GM18499 (cell line): ENCODE measurements at regions not wholly inside any gene's neighbourhood (a gene's known extent, or its start where the extent isn't known, plus 50 kb on each side); places are given as distances from the start of the nearest gene placed in this dataset.

Experiments
- ATAC-seq: cut with Tn5 transposase; IDR thresholded peaks from one replicate; pipeline ENCODE4 v1.9.1; 2021; ENCODE audit warnings: moderate number of reproducible peaks; ENCODE audit not compliant: insufficient read depth, unreplicated experiment

DNA sequence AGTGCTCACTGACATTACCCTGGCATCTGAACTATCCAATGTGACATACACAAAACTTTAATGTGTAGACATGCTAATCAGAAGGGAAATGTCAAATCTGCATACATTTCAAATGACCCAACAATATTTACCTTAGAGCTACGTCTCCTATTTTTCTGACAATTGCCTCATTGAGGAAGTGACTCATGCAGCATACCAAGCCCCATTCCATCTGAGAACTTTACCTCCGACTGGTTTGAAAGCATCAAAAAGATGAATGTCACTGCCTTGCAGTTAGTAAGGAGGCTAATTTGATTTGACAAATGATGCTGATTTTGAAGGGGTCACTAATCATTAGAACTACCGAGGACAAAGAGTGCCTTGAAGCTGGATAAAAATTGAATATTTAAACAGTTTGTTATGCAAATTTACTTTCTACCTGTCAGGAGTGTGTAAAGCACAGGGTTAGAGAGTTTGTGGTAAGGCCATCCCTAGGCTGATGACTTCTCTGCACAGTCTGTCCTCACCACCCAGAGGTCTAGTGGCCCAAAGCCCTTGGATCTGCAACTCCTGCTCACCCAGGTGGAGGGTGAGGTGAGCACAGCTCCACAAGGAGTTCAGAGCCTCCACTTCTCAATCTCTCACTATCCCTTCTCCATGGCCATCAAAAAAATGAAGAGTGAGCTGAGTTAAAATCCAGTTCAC lies 500.3 kb upstream of the C1orf87 start:
- ATAC-seq: no peak

DNA sequence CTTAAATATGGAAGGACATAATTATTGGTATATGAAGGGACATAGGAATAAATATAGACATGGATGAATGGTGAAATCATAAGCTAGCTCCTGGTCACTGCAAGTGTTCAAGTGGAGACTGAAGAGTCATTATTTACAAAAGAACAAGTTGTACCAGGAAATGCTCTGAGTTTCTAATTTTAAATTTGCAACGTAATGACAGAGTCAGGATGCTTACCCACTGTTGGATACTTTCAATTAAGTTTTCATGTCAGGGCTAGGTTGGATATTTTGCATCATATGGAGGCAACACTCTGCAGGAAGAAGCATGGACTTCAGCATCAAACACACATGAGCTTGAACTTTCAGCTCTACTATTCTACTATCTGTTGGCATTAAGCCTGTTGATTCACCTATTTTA lies 499.6 kb upstream of the C1orf87 start:
- ATAC-seq: no peak

DNA sequence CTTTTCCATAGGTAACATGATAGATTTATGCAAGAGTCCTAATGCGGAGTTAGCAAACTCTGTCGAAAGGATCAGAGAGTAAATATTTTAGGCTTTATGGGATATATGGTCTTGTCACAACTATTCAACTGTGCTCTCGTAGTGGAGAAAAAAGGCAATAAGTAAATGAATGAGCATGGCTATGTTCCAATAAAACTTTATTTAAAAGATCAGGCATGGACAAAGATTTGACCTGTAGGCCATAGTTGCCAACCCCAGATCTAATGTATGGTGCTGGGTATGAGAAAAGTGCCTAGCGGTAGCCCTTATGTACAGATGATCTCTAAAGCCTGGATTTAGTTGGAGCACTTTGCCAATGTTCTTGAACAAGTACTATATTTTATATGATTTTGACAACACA lies 498.8 kb upstream of the C1orf87 start:
- ATAC-seq: no peak

DNA sequence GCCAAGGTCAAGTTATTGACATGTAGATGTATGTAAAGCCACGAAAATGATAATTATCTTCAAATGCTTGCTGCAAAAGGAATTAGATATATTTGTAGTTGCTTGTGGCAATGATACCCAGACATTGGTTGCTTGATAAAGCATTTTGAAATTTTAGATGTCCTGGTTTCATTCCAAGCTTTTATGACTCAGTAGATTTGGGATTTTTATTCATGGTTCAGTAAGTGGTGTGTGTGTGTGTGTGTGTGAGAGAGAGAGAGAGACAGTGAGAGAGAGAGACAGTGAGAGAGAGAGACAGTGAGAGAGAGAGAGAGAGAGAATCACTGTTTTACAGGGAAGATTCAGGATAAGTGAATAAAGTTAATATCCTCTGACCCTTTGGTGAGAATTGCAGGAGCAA lies 498.2 kb upstream of the C1orf87 start:
- no peak for ATAC-seq

DNA sequence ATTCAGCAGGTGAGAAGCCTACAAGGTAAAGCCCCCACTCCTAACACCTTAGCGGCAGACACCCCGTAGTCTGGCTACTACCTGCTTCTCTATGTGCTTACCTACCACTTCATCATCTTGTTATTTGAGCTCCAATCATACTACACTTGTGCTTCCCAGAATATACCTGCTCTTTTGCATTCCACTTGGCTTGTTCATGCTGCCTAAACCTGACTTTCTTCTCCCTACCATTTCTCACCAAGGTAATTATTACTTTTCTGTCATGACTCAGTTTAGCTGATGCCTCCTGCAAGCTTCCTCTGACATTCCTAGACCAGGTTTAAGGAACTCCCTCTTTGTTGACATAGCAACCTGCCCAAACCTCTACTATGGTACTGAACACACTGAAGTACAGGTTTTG lies 495.6 kb upstream of the C1orf87 start:
- no peak for ATAC-seq

DNA sequence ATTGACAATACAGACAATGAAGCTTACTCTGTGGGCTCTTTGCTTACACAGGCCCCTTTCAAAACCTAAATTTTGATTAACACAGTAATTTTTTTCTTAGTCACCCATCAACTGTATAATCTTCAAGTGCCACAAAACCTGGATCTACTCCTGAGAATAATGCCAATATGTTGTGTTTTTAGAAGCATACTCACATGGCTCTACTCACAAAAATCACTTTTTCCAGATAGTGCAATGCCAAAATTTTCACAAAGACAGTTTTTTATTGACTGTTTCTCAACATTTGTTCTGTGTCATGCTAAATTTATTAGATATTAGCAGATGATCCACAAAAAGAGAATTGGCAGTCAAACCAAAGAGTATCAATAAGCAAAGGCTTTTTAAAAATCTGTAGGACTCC lies 493.7 kb upstream of the C1orf87 start:
- no peak for ATAC-seq

DNA sequence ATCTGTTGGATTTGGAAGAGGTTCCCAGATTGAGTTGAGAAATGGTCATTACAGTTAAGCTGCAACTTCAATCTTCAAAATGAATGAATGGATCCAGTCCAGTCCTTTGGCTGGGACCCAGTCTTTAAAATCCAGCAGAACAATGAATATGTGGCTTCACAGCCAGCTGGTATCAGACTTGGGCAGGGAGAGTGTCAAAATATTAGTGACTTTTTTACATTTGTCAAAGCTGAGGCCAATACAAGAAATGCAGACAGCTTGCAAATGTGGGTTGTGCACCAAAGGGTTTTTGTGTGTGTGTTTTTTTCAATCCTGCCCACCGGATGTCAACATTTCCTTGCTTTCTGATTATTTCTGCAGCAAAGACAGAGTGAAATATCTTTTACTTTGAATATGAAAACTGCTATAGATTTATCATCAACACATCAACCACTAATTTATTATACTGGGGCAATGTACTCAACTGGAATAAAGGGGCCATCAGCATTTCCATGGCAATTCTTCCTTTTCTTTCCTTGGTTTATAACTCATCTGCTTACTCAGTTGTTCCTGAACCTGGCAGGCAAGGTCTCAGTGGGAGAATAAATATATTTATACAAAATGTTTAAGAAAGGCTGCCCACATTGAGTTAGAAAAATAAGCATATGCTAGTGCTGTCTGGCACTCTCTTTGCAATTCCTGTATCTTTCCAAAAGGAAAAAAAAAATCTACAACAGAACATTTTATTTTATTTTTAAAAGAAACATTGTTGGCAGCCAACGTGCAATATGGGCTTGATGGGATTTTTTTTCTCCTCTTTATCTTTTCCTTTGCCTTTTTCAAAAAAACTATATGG lies 491.6 kb upstream of the C1orf87 start:
- no peak for ATAC-seq

DNA sequence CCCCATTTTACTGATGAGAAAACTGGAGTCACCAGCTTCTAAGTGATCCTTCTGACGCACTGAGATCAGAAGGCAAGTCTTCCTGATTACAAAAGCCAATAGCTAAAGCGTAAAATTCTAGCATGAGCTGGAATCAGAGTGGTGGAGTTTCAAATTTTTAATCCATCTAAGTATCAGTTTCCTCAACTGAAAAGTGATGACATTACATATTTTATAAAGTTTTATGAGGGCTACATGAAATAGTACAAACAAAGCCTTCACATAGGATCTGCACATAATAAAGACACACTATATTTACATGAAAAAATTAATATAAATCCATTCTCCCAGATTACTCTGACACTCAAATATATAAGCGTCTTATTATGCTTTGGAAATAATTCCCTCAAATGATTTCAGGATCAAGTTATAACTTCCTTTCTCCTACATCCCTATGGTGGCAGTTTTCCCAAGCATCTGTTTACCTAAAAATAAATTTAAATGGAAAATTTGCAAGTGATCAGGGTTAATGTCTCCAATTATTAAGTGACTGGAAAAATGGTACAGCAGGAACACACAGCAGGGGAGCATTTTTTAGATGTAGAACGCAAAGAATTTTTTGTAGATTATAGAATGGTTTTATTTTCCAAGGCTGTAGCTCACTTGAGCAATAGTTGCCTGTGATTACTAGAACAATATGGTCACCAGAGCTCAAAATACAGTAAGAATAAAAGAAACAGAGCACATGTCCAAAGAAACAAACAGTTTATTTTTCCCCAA lies 490.4 kb upstream of the C1orf87 start:
- ATAC-seq: no peak

DNA sequence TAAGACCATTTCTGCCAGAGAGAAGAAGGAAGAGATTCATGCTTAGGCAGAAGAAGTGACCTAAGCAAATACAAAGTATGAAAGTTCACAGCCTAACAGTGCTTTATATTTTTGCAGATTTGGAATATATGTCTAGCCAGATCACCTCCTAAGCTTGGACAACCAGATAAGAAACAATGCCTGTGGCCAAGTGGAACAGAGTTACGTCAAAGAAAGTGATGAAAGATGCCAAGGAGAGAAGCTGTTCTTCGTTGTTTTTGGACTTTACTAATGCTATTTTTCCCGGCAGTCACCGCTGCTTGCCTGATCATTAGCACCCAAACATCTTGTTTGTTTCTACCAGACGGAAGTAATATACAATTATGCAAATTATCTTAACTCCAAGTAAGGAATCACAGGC lies 489.2 kb upstream of the C1orf87 start:
- no peak for ATAC-seq

DNA sequence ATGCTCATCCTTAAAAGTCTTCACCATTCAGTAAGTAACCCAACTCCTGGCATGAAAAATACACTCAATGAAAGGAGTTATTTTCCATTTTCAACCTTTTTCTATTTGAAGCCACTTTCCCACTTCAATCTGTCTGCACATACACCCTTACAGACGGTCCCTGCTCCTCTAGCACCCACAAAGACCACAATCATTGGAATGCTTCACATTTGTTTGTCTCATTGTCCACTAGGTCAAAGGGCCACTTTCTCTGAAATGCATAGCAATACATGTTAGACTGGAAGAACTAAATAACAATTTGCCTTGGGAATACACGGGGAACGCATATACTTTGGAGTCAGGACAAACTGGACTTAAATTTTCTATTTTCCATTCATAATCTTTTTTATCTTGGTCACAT lies 487.1 kb upstream of the C1orf87 start:
- ATAC-seq: no peak

DNA sequence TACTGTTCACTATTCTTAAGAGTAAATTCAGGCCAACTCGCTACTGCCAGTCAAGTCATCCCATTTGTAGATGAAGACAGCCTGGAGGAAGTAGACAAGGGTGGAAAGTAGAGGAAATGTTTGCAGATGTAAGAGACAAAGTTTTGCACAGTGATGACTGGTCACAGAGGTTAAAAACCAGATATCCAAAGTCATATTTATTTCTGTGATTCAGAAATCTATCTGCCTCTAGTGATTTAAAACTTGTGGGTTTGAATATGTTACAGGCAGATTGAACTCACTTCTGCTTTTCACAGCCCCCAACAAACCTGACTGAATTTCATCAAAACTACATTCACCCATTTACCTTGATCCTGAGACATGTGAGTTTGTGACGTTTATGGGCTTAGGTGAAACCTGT lies 484.7 kb upstream of the C1orf87 start:
- ATAC-seq: no peak

DNA sequence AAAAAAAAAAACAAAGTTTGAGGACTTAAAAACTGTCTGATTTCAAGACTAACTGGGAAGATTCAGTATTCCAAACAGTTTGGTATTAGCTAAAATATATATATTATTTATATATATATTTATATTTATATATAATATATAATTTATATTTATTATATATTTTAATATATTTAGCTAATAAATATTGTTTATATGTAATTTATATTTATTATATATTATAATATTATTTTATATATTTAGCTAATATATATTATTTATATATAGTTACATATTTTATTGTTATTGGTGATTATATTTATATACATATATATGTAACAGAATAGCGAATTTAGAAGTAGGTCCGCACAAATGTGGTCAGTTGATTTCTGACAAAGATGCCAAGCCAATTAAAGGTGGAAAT lies 480.2 kb upstream of the C1orf87 start:
- no peak for ATAC-seq

DNA sequence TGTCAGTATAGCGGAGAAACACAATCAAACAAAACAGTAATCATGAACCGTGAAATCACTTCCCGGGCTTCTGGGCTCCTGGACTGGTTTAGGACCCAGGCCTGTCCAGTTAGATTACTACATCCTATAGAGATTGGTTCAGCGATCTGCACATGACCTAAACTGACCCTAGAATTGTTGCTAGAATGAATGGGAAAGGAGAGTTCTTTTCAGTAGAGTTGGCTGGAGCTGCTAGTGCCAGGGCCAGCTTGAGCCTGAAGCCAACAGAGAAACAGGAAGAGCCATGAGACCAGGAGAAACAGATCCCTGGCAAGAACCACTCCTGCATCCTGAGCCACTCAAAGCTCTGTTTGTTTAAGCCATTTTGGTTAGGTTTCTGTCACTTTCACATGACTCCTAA lies 474.3 kb upstream of the C1orf87 start:
- ATAC-seq: no peak

DNA sequence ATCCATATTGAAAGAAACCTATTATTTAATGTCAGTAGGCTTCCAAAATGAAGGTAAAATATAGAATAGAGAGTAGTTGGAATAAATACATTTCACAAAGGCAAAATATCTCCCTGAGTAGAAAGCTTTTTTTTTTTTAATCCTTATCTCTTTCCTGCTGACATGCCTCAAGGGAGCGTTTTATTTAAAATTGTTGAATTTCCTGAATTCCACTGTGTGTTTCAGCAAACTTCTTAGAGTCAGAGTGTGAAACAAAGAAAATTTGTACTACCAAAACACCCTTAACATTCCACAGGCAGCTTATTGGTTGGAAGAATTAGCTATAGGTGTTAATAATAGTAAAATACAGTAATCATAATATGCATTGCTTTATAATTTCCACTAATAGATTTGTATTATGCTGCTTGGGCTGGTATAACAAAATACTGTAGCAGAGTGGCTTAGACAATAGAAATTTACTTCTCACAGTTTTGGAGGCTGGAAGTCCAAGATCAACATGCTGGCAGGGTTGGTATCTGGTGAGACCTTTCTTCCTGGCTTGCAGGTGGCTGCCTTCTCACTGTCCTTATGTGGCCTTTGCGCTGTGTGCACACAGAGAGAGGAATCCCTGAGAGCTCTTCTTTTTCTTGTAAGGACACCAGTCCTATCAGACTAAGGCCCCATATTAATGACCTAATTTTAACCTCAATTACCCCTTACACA lies 468.4 kb upstream of the C1orf87 start:
- no peak for ATAC-seq

DNA sequence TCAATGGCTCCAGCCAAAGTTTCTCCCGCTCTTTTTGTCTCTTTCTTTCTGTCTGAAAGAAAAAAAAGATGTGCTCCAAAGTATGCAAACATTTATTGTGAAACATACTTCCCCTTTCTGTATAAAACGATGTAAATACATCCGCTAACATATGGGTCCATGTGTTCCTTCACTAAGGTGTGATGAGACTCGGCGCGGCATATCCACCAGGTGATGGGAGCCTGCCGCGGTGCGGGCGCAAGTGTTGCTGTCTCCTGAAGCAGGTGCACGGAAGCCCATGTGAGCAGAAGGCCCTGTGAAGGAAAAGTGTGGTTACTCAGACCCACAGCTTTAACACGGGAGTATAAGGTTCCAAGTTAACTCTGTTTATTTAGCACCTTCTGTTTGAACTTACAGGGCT lies 466.6 kb upstream of the C1orf87 start:
- no peak for ATAC-seq

DNA sequence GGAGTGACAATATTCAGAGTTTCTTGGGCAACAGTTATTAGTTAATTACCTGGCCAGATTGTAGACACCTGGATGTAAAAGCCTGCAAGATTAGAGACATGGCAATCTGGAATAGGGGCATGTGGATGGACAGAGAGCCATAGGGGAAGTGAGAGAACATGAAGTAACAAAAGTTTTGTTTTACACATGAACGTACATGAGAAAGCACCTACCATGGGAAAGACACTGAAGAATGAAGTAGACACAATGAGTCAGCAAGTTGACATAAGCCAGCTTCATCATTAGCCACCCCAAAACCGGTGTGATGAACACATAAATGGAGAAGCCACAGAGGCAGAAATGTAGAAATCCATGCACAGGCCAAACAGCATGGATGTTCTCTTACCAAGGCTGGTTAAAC lies 462.1 kb upstream of the C1orf87 start:
- ATAC-seq: no peak

DNA sequence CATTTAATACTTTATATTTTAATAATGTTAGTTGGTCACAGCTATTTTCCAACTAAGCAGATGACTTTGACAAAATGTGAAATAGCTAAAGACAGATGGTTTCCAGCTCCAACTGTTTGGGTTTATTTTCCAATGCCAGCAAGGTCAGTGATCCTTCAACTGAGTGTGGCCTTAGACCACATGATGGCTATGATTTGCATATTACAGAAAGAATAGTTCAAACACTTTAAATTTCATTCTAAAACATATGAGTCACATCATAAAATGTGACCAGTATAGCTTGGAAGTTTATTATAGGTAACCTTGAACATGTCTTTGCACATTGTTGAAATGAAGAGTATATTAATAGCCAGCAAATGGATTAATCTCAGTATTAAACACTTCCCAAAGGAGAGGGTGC lies 454.0 kb upstream of the C1orf87 start:
- no peak for ATAC-seq

DNA sequence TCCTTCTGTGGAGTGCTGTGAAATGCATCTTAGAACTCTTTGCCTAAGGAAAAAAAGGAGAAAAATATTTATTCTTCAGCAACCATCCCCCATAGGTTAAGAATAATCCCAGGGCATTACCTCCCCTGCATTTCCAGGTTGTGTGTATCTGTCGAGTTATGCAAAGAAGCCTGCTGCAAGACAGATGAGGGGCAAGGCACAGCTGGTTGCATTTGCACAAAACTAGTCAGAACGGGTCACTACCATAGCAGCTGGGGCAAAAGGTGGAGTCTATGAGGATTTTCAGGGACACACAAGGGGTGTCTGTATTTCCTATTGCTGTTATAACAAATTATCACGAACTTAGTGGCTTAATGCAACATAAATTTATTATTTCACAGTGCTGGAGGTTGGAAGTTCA lies 443.4 kb upstream of the C1orf87 start:
- ATAC-seq: no peak

DNA sequence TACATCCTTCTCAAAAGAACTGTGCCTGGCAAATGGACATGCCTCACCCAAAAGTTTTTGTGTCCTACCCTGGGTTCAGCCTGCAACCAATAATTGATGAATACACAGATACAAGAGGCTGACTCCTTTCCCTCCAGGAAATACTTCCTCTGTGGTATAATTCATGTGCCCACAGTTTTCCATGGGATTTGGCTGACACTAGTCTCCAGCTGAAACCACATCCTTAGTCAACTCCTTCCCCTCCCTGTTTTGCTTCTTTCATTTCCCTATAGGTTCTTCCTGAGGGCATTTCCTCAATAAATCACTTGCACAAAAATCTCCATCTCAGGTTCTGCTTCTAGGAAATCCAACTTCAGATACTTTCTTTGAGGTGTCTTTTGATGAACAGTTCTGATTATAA lies 436.6 kb upstream of the C1orf87 start:
- ATAC-seq: no peak

DNA sequence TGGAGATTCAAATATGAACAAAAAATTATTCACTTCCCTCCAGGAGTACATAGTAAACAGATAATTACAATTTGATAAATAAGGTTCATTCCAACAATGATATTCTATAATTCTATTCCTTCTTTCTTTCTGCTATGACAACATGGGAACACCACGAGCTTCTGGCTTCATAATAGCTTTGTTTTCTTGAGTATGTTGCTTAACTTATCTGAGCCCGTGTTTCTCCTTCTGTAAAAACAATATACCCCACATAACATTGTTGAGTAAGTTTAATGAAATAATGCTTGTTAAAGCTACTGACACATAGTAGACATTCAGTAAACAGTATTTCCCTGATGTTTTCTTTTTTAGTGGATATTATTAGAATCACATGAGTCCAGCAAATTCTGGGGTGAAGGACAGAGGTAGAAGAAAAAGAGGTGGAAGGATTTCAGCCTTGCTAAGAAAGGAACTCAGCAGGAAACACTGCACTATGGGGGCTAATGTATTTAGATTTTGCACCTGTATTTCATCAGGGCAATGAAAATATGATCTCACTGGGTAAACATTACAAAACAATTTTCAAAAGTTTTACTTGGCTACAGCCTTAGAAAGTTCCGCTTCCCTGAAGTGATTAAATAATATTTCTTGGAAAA lies 430.8 kb upstream of the C1orf87 start:
- ATAC-seq: no peak
